ENCODE measurements at regions not wholly inside any gene's neighbourhood (a gene's known extent, or its start where the extent isn't known, plus 50 kb on each side); places are given as distances from the start of the nearest gene placed in this dataset. TPM values are rescaled to one million over a fixed set of nuclear protein-coding genes. Genes with fewer than 3 reads are reported as not detected.
A peak's percentile ranks its signal among the peaks of the same experiment; 100 is the strongest.

- peak; percentile 29 for DNase-seq
- H3K79me2 ChIP-seq (ENCODE audit: insufficient read depth): no peaks in the 10 kb centered on the region
- no peaks in the 10 kb centered on the region for H4K20me1 ChIP-seq (ENCODE audit: insufficient read depth)
- WGBS, 2 experiments (ENCODE audit: low coverage in 1 of 2, low lambda C conversion rate in 2 of 2, missing lambda C conversion rate in 2 of 2): 69% methylated on average over 9 of the region's 9 CpGs
- 0 out of 2 replicates have a peak, but pooled peaks cover 5% of the 10 kb centered on the region for H3F3A ChIP-seq (ENCODE audit: insufficient read depth)
- no peak overlapping the region for H3K4me2 ChIP-seq (ENCODE audit: unreplicated experiment)
- no peaks in the 10 kb centered on the region for H3K36me3 ChIP-seq (ENCODE audit: low read depth)
- H3K4me1 ChIP-seq (ENCODE audit: insufficient read depth): no peaks in the 10 kb centered on the region
- no peaks in the 10 kb centered on the region for H3K9me3 ChIP-seq (ENCODE audit: low read depth)
- in situ Hi-C loops (cut with MboI): no loop called here
- peaks cover 4% of the 10 kb centered on the region; the same call in 1 of the 2 replicates for H3K27me3 ChIP-seq (replicated peaks; ENCODE audit: insufficient read depth)
- no peak overlapping the region; the same call in 1 of the 2 replicates for H3K9ac ChIP-seq
- no peak overlapping the region for H3K27ac ChIP-seq
- H3K4me3 ChIP-seq: no peak overlapping the region
- no peaks in the 10 kb centered on the region for H3K9me2 ChIP-seq (ENCODE audit: insufficient read depth)
- H2AFZ ChIP-seq: no peak overlapping the region
- TF ChIP-seq EZH2phosphoT487 (IDR thresholded peaks at IDR 0.05; ENCODE audit: insufficient read depth, low read depth) (no peak), EZH2 (IDR thresholded peaks at IDR 0.05; ENCODE audit: insufficient read depth, poor library complexity, severe bottlenecking) (no peak)
Observed at GRCh38 chr1:209527993-209528717, 55.4 kb upstream of the CAMK1G start.

GRCh38 chr1:209529233-209529632, 54.3 kb upstream of the CAMK1G start:
- no peak overlapping the region for H3K27ac ChIP-seq
- H3F3A ChIP-seq (ENCODE audit: insufficient read depth): 0 out of 2 replicates have a peak, but pooled peaks cover 5% of the 10 kb centered on the region
- no peaks in the 10 kb centered on the region for H3K9me2 ChIP-seq (ENCODE audit: insufficient read depth)
- no peaks in the 10 kb centered on the region for H4K20me1 ChIP-seq (ENCODE audit: insufficient read depth)
- in situ Hi-C loops (cut with MboI): no loop called here
- H3K9ac ChIP-seq: no peak overlapping the region
- H3K36me3 ChIP-seq (ENCODE audit: low read depth): no peaks in the 10 kb centered on the region
- H2AFZ ChIP-seq: no peak overlapping the region
- no peak overlapping the region for H3K4me2 ChIP-seq (ENCODE audit: unreplicated experiment)
- 37 to 46% methylated on average over 3 of the region's 3 CpGs for whole genome bisulfite sequencing, 2 experiments (ENCODE audit: low coverage in 1 of 2, low lambda C conversion rate in 2 of 2, missing lambda C conversion rate in 2 of 2)
- no peaks in the 10 kb centered on the region for H3K9me3 ChIP-seq (ENCODE audit: low read depth)
- no peak overlapping the region for H3K4me3 ChIP-seq
- no peaks in the 10 kb centered on the region for H3K79me2 ChIP-seq (ENCODE audit: insufficient read depth)
- H3K27me3 ChIP-seq (replicated peaks; ENCODE audit: insufficient read depth): peaks cover 4% of the 10 kb centered on the region; the same call in 1 of the 2 replicates
- DNase-seq: no peak
- no peaks in the 10 kb centered on the region for H3K4me1 ChIP-seq (ENCODE audit: insufficient read depth)
- TF ChIP-seq EZH2phosphoT487 (IDR thresholded peaks at IDR 0.05; ENCODE audit: insufficient read depth, low read depth): no peak

- no peak overlapping the region for H3K4me2 ChIP-seq (ENCODE audit: unreplicated experiment)
- in situ Hi-C loops (cut with MboI): no loop called here
- no peaks in the 10 kb centered on the region for H3K36me3 ChIP-seq (ENCODE audit: low read depth)
- TF ChIP-seq EZH2phosphoT487 (IDR thresholded peaks at IDR 0.05; ENCODE audit: insufficient read depth, low read depth): no peak
- TF ChIP-seq EZH2 (IDR thresholded peaks at IDR 0.05; ENCODE audit: insufficient read depth, poor library complexity, severe bottlenecking): no peak
- no peak overlapping the region for H2AFZ ChIP-seq
- no peaks in the 10 kb centered on the region for H3K79me2 ChIP-seq (ENCODE audit: insufficient read depth)
- H3K27ac ChIP-seq: no peak overlapping the region
- no peaks in the 10 kb centered on the region for H4K20me1 ChIP-seq (ENCODE audit: insufficient read depth)
- 47% methylated on average over 4 of the region's 4 CpGs for WGBS, 2 experiments (ENCODE audit: low coverage in 1 of 2, low lambda C conversion rate in 2 of 2, missing lambda C conversion rate in 2 of 2)
- H3K4me3 ChIP-seq: no peak overlapping the region
- 0 out of 2 replicates have a peak, but pooled peaks cover 5% of the 10 kb centered on the region for H3F3A ChIP-seq (ENCODE audit: insufficient read depth)
- H3K4me1 ChIP-seq (ENCODE audit: insufficient read depth): no peaks in the 10 kb centered on the region
- peak; percentile 11 for DNase-seq
- H3K27me3 ChIP-seq (replicated peaks; ENCODE audit: insufficient read depth): peaks cover 4% of the 10 kb centered on the region; the same call in 1 of the 2 replicates
- H3K9me3 ChIP-seq (ENCODE audit: low read depth): no peaks in the 10 kb centered on the region
- H3K9ac ChIP-seq: no peak overlapping the region
- no peaks in the 10 kb centered on the region for H3K9me2 ChIP-seq (ENCODE audit: insufficient read depth)
Observed at GRCh38 chr1:209531006-209531405, 52.5 kb upstream of the CAMK1G start.

GRCh38 chr1:209531549-209531948, 52.0 kb upstream of the CAMK1G start:
- Histone ChIP-seq H3K9me3 (ENCODE audit: low read depth) (no peaks in the 10 kb centered on the region), H2AFZ (no peak overlapping the region), H3K27me3 (replicated peaks; ENCODE audit: insufficient read depth) (peaks cover 9% of the 10 kb centered on the region; the same call in 1 of the 2 replicates), H3F3A (ENCODE audit: insufficient read depth) (0 out of 2 replicates have a peak, but pooled peaks cover 5% of the 10 kb centered on the region), H3K4me3 (no peak overlapping the region), H3K27ac (no peak overlapping the region), H3K9ac (no peak overlapping the region), H3K4me1 (ENCODE audit: insufficient read depth) (no peaks in the 10 kb centered on the region), H3K79me2 (ENCODE audit: insufficient read depth) (no peaks in the 10 kb centered on the region), H4K20me1 (ENCODE audit: insufficient read depth) (no peaks in the 10 kb centered on the region), H3K36me3 (ENCODE audit: low read depth) (no peaks in the 10 kb centered on the region), H3K9me2 (ENCODE audit: insufficient read depth) (no peaks in the 10 kb centered on the region), H3K4me2 (ENCODE audit: unreplicated experiment) (no peak overlapping the region)
- TF ChIP-seq EZH2phosphoT487 (IDR thresholded peaks at IDR 0.05; ENCODE audit: insufficient read depth, low read depth) (no peak), EZH2 (IDR thresholded peaks at IDR 0.05; ENCODE audit: insufficient read depth, poor library complexity, severe bottlenecking) (no peak)
- peak; percentile 12 for DNase-seq
- WGBS, 2 experiments (ENCODE audit: low coverage in 1 of 2, low lambda C conversion rate in 2 of 2, missing lambda C conversion rate in 2 of 2): 40 to 46% methylated on average over 4 of the region's 4 CpGs
- in situ Hi-C loops (cut with MboI): no loop called here

MicroRNAs in the stretch of these regions (microRNA counts, 767-probe panel; counts per million panel counts)
- microRNA hsa-miR-205-5p: 447 counts per million, percentile 86 among the panel's probes with 10 or more counts

Small RNA genes lying in the stretch of these regions (microRNA-seq; reads per million reads assigned to microRNA genes)
- gene MIR205 (ENCODE audit: borderline number of aligned reads): 2.0 reads per million

Small RNA genes lying in the stretch of these regions (small RNA-seq; reads per million reads assigned to genes)
- not detected for gene AC104465.1 (ENCODE audit: low read depth, low replicate concordance)
